ENCODE measurements at regions not wholly inside any gene's neighbourhood (a gene's known extent, or its start where the extent isn't known, plus 50 kb on each side); places are given as distances from the start of the nearest gene placed in this dataset.

DNA sequence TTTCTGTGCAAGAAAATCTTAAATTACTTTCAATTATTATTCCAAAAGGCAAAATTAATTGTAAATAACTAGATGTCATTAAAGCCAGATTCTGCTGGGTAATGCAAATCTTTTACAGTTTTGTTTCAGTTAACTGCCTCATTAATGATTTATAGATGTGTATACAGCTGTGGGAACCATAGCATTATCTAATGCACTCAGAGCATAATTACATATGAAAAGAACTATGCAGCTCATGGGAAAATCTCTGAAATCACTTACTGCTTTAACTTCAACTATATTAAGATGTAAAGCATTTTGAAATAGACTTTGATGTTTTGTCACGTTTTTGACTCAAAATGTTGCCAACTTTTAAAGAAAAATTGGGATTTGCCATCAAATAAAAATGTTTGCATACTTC is 630.3 kb upstream of the KLHL4 start:
- H3K27me3 Mint-ChIP-seq = no peaks in the 10 kb centered on the region
- Histone ChIP-seq H3K9me3 (ENCODE audit: control extremely low read depth in 1 of 3, control insufficient read depth in 2 of 3, insufficient read depth in 1 of 3, low read length in 2 of 3) (no peaks in the 10 kb centered on the region), H3K27me3 (replicated peaks in 1 of 4; ENCODE audit: control extremely low read depth in 1 of 4, control insufficient read depth in 3 of 4, insufficient read depth in 4 of 4, low read length in 3 of 4) (no peaks in the 10 kb centered on the region), H3K4me3 (ENCODE audit: control extremely low read depth in 1 of 5, extremely low read depth in 1 of 5, insufficient read depth in 1 of 5, low read depth in 2 of 5, low read length in 4 of 5) (no peak overlapping the region), H3K79me2 (ENCODE audit: control insufficient read depth, insufficient read depth, low read length) (no peaks in the 10 kb centered on the region), H4K20me1 (ENCODE audit: control insufficient read depth, insufficient read depth, low read length, poor library complexity, severe bottlenecking) (no peaks in the 10 kb centered on the region), H3K36me3 (replicated peaks in 1 of 2; ENCODE audit: control extremely low read depth in 1 of 2, control insufficient read depth in 1 of 2, extremely low read depth in 1 of 2, insufficient read depth in 2 of 2, low read length in 1 of 2) (no peaks in the 10 kb centered on the region), H3K9ac (ENCODE audit: low read length) (no peak overlapping the region), H3K4me2 (replicated peaks; ENCODE audit: low read depth, low read length, poor library complexity, severe bottlenecking) (no peak overlapping the region), H3K27ac (ENCODE audit: low read length in 2 of 2) (no peak overlapping the region), H3K4me1 (ENCODE audit: control insufficient read depth in 2 of 2, insufficient read depth in 2 of 2, low read length in 2 of 2) (no peaks in the 10 kb centered on the region), H2AFZ (ENCODE audit: insufficient read depth, low read depth, low read length, poor library complexity, severe bottlenecking) (no peak overlapping the region)
- no peak for ATAC-seq (ENCODE audit: low read depth)
- ChIA-PET POLR2A (no interaction called here), CTCF (no interaction called here)
- no peaks in the 10 kb centered on the region for H3K9me3 Mint-ChIP-seq (ENCODE audit: insufficient read depth)
- no peaks in the 10 kb centered on the region for H3K4me1 Mint-ChIP-seq
- no peak overlapping the region for H3K27ac Mint-ChIP-seq
- TF ChIP-seq, protein P1, sequence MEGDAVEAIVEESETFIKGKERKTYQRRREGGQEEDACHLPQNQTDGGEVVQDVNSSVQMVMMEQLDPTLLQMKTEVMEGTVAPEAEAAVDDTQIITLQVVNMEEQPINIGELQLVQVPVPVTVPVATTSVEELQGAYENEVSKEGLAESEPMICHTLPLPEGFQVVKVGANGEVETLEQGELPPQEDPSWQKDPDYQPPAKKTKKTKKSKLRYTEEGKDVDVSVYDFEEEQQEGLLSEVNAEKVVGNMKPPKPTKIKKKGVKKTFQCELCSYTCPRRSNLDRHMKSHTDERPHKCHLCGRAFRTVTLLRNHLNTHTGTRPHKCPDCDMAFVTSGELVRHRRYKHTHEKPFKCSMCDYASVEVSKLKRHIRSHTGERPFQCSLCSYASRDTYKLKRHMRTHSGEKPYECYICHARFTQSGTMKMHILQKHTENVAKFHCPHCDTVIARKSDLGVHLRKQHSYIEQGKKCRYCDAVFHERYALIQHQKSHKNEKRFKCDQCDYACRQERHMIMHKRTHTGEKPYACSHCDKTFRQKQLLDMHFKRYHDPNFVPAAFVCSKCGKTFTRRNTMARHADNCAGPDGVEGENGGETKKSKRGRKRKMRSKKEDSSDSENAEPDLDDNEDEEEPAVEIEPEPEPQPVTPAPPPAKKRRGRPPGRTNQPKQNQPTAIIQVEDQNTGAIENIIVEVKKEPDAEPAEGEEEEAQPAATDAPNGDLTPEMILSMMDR (IDR thresholded peaks at IDR 0.05) = no peak
- no peak for TF ChIP-seq EZH2 (IDR thresholded peaks at IDR 0.05; ENCODE audit: borderline replicate concordance, insufficient read depth, low read depth, low read length, poor library complexity, severe bottlenecking)
- no peak for DNase-seq
- no peak overlapping the region for H3K4me3 Mint-ChIP-seq
- intact Hi-C loops (cut with micrococcal nuclease) = no loop called here
- WGBS (ENCODE audit: insufficient coverage) = no CpG with 5 or more reads among the region's 1 CpG

DNA sequence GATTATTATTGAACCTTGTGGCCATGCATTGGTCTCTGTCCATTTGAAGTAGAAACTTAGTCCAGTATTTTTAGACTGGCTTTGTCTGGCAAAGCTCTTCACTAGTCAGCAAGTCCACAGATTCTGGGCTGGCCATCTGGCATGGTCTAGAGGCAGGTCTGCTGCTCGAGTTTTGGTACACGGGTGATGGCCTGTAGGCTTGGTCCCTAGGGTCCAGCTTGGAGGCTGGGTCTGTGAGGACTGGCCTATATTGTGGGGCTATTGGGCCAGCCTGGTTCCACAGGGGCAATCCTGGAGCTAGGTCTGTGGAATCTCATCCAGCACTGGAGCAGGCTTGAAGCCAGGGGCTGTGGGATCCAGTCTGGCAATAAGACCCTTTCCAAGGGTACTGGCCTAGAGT is 607.6 kb upstream of the KLHL4 start:
- no peaks in the 10 kb centered on the region for H3K4me1 ChIP-seq (ENCODE audit: control insufficient read depth in 2 of 2, insufficient read depth in 2 of 2, low read length in 2 of 2)
- intact Hi-C loops (cut with micrococcal nuclease) = no loop called here
- H3K27ac ChIP-seq (ENCODE audit: low read length in 2 of 2) = no peak overlapping the region
- Mint-ChIP-seq H3K9me3 (ENCODE audit: insufficient read depth) (no peaks in the 10 kb centered on the region), H3K27ac (no peak overlapping the region), H3K4me1 (no peaks in the 10 kb centered on the region), H3K27me3 (no peaks in the 10 kb centered on the region), H3K4me3 (no peak overlapping the region)
- ChIA-PET POLR2A (no interaction called here), CTCF (no interaction called here)
- ATAC-seq (ENCODE audit: low read depth) (no peak), DNase-seq (no peak)
- no peaks in the 10 kb centered on the region for H3K9me3 ChIP-seq (ENCODE audit: control extremely low read depth in 1 of 3, control insufficient read depth in 2 of 3, insufficient read depth in 1 of 3, low read length in 2 of 3)
- H3K4me3 ChIP-seq (ENCODE audit: control extremely low read depth in 1 of 5, extremely low read depth in 1 of 5, insufficient read depth in 1 of 5, low read depth in 2 of 5, low read length in 4 of 5) = no peak overlapping the region
- H3K27me3 ChIP-seq (replicated peaks in 1 of 4; ENCODE audit: control extremely low read depth in 1 of 4, control insufficient read depth in 3 of 4, insufficient read depth in 4 of 4, low read length in 3 of 4) = no peaks in the 10 kb centered on the region
- no peaks in the 10 kb centered on the region for H3K36me3 ChIP-seq (replicated peaks in 1 of 2; ENCODE audit: control extremely low read depth in 1 of 2, control insufficient read depth in 1 of 2, extremely low read depth in 1 of 2, insufficient read depth in 2 of 2, low read length in 1 of 2)
- no peak overlapping the region for H3K9ac ChIP-seq (ENCODE audit: low read length)
- TF ChIP-seq EZH2 (IDR thresholded peaks at IDR 0.05; ENCODE audit: borderline replicate concordance, insufficient read depth, low read depth, low read length, poor library complexity, severe bottlenecking) = no peak
- TF ChIP-seq, protein P1 (IDR thresholded peaks at IDR 0.05) = no peak
- H4K20me1 ChIP-seq (ENCODE audit: control insufficient read depth, insufficient read depth, low read length, poor library complexity, severe bottlenecking) = no peaks in the 10 kb centered on the region
- no peak overlapping the region for H2AFZ ChIP-seq (ENCODE audit: insufficient read depth, low read depth, low read length, poor library complexity, severe bottlenecking)
- H3K79me2 ChIP-seq (ENCODE audit: control insufficient read depth, insufficient read depth, low read length) = no peaks in the 10 kb centered on the region
- H3K4me2 ChIP-seq (replicated peaks; ENCODE audit: low read depth, low read length, poor library complexity, severe bottlenecking) = no peak overlapping the region
- no CpG with 5 or more reads among the region's 2 CpGs for WGBS (ENCODE audit: insufficient coverage)

Measured in B cell (primary cell).